ENCODE measurements at regions not wholly inside any gene's neighbourhood (a gene's known extent, or its start where the extent isn't known, plus 50 kb on each side); places are given as distances from the start of the nearest gene placed in this dataset.

GRCh38 chr3:116836286-116836685 lies 126.7 kb downstream of the TUSC7 start:
- ATAC-seq = peak; percentile 91
- TF ChIP-seq ISL1 (CRISPR knock-in tag; IDR thresholded peaks at IDR 0.05) (peak; percentile 59), PPARA (CRISPR knock-in tag; IDR thresholded peaks at IDR 0.05; ENCODE audit: borderline replicate concordance) (no peak), TOX (CRISPR knock-in tag; IDR thresholded peaks at IDR 0.05; ENCODE audit: borderline replicate concordance) (0 out of 2 replicates have a peak, but pooled peaks have one; percentile 10)

DNA sequence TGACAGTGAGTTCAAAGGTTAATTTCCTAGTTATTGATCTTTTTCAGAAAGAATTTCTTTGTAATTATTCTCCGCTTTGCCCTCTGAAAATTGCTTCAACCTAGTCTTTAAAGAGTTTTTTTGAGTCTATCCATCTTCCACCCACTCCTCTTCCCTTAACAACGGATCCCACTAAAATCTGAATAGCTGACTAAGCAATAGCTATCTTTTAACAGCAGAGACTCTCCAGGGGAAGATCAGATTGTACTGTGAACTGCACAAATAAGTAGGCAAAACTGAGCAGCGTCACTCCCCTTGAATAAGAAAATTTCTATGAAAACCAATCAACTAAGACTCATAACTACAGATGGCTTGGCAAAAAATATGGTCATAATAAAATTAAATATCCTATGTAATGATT lies 127.9 kb downstream of the TUSC7 start:
- ATAC-seq = no peak
- no peak for TF ChIP-seq PATZ1 (CRISPR knock-in tag; IDR thresholded peaks at IDR 0.05; ENCODE audit: borderline replicate concordance)
- TF ChIP-seq RARB (CRISPR knock-in tag; IDR thresholded peaks at IDR 0.05) = no peak
- no peak for TF ChIP-seq CSDC2 (CRISPR knock-in tag; IDR thresholded peaks at IDR 0.05)
- TF ChIP-seq, protein P1, sequence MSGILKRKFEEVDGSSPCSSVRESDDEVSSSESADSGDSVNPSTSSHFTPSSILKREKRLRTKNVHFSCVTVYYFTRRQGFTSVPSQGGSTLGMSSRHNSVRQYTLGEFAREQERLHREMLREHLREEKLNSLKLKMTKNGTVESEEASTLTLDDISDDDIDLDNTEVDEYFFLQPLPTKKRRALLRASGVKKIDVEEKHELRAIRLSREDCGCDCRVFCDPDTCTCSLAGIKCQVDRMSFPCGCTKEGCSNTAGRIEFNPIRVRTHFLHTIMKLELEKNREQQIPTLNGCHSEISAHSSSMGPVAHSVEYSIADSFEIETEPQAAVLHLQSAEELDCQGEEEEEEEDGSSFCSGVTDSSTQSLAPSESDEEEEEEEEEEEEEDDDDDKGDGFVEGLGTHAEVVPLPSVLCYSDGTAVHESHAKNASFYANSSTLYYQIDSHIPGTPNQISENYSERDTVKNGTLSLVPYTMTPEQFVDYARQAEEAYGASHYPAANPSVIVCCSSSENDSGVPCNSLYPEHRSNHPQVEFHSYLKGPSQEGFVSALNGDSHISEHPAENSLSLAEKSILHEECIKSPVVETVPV (CRISPR knock-in tag; IDR thresholded peaks at IDR 0.05) = no peak
- TF ChIP-seq PPARA (CRISPR knock-in tag; IDR thresholded peaks at IDR 0.05; ENCODE audit: borderline replicate concordance) = no peak

GRCh38 chr3:116841003-116841735 lies 131.6 kb downstream of the TUSC7 start:
- TF ChIP-seq PPARA (CRISPR knock-in tag; IDR thresholded peaks at IDR 0.05; ENCODE audit: borderline replicate concordance) = no peak
- no peak for TF ChIP-seq PATZ1 (CRISPR knock-in tag; IDR thresholded peaks at IDR 0.05; ENCODE audit: borderline replicate concordance)
- no peak for TF ChIP-seq CREB5 (CRISPR knock-in tag; IDR thresholded peaks at IDR 0.05; ENCODE audit: low read depth)
- TF ChIP-seq TCF4 (CRISPR knock-in tag; IDR thresholded peaks at IDR 0.05; ENCODE audit: borderline replicate concordance) = no peak
- TF ChIP-seq ZNF70 (CRISPR knock-in tag; IDR thresholded peaks at IDR 0.05) = no peak
- no peak for TF ChIP-seq SNAI2 (CRISPR knock-in tag; IDR thresholded peaks at IDR 0.05)
- ATAC-seq = no peak

DNA sequence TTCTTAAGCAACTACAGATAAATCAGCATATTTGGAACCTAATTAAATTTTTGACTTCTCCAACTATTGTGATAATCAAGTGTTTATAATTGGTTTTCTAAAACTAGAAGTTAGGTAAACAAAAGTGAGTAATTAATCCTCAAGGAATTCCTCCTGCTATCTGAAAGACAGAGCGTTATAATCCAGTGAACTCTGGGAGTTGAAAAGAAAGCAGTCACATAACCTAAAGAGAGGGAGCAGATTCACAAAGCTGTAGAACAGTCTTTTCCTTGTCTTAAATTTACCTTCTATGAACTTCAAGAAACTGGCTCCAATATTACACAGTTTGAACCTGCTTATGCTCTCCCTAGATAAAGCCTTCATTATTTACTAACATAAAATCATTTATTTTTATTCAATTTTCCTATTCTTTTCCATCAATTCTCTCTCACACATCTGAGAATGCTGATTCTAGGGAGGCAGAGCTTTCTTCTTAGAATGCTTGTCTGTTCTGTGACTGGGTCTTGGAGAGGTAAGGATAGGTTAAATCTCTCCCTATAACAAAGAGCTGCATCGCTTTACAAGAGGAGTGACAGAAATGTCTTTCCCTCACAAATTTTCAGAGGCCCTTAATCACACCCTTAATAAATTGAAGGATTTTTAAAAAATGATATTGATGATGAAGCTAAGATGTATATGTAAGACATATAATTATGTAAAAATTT lies 132.8 kb downstream of the TUSC7 start:
- ATAC-seq = no peak
- TF ChIP-seq CREB5 (CRISPR knock-in tag; IDR thresholded peaks at IDR 0.05; ENCODE audit: low read depth) = no peak
- no peak for TF ChIP-seq OSR1 (CRISPR knock-in tag; IDR thresholded peaks at IDR 0.05)
- TF ChIP-seq, protein P1 (CRISPR knock-in tag; IDR thresholded peaks at IDR 0.05) = no peak
- no peak for TF ChIP-seq POU6F1 (CRISPR knock-in tag; IDR thresholded peaks at IDR 0.05; ENCODE audit: borderline replicate concordance, low read depth)
- TF ChIP-seq PATZ1 (CRISPR knock-in tag; IDR thresholded peaks at IDR 0.05; ENCODE audit: borderline replicate concordance) = no peak
- no peak for TF ChIP-seq ZC3H10 (CRISPR knock-in tag; IDR thresholded peaks at IDR 0.05)
- TF ChIP-seq ISL1 (CRISPR knock-in tag; IDR thresholded peaks at IDR 0.05) = no peak
- TF ChIP-seq ZNF8 (CRISPR knock-in tag; IDR thresholded peaks at IDR 0.05) = no peak
- TF ChIP-seq TCF4 (CRISPR knock-in tag; IDR thresholded peaks at IDR 0.05; ENCODE audit: borderline replicate concordance) = no peak
- TF ChIP-seq PPARA (CRISPR knock-in tag; IDR thresholded peaks at IDR 0.05; ENCODE audit: borderline replicate concordance) = no peak
- TF ChIP-seq ZNF70 (CRISPR knock-in tag; IDR thresholded peaks at IDR 0.05) = no peak
- no peak for TF ChIP-seq ZNF565 (CRISPR knock-in tag; conservative IDR thresholded peaks at IDR 0.05; ENCODE audit: low read depth)
- TF ChIP-seq ZFP3 (CRISPR knock-in tag; IDR thresholded peaks at IDR 0.05) = no peak

Measured in SK-N-SH treated with all-trans-retinoic acid at 6 μM for 48 hours (cell line).